Gastroesophageal sphincter (tissue), 4 donors: ENCODE measurements at regions not wholly inside any gene's neighbourhood (a gene's known extent, or its start where the extent isn't known, plus 50 kb on each side); places are given as distances from the start of the nearest gene placed in this dataset.
A peak's percentile ranks its signal among the peaks of the same experiment; 100 is the strongest.

Source experiments
- ATAC-seq: fragments of 150-250 bp; one replicate; pipeline ENCODE4 v1.9.1; 2016; ENCODE audit warnings: mild to moderate bottlenecking, moderate library complexity
- H3K27ac ChIP-seq, 4 donors: fragments of 200-600 bp; sonication (generic) in 3 of 4; 1 replicate in 3 of 4; 2 replicates in 1 of 4; pipeline ENCODE4 v1.5.1; 2016 to 2019
- H3K27me3 ChIP-seq: fragments of 200-600 bp; sonication (generic); one replicate; pipeline ENCODE4 v1.5.1; 2019
- H3K36me3 ChIP-seq, 2 donors: fragments of 200-600 bp; sonication (generic); one replicate each; pipeline ENCODE4 v1.5.1; 2019; ENCODE audit warnings: control low read depth in 1 of 2
- H3K4me1 ChIP-seq, 3 donors: fragments of 200-600 bp; sonication (generic); 1 replicate in 2 of 3; 2 replicates in 1 of 3; pipeline ENCODE4 v1.5.1; 2016 to 2019; ENCODE audit warnings: control low read depth in 2 of 3
- H3K4me3 ChIP-seq, 2 donors: fragments of 200-600 bp; sonication (generic); one replicate each; pipeline ENCODE4 v1.5.1; 2019; ENCODE audit warnings: mild to moderate bottlenecking in 1 of 2, moderate library complexity in 1 of 2
- H3K9me3 ChIP-seq, 3 donors: fragments of 200-600 bp; sonication (generic); one replicate each; pipeline ENCODE4 v1.5.1; 2017 to 2019; ENCODE audit warnings: control low read depth in 2 of 3
- CTCF ChIP-seq, 4 experiments: fragments of 200-600 bp in 2 of 4; fragments of 450-650 bp in 2 of 4; sonication (generic) in 1 of 4; IDR thresholded peaks; one replicate each; pipeline ENCODE4 v1.5.1; 2017 to 2019; ENCODE audit warnings: antibody characterized with exemption in 4 of 4, mild to moderate bottlenecking in 2 of 4, moderate library complexity in 2 of 4
- EP300 ChIP-seq: sonication (generic); formaldehyde crosslinking; IDR thresholded peaks from one replicate; pipeline ENCODE4 v1.6.1; 2017; ENCODE audit warnings: antibody characterized with exemption, mild to moderate bottlenecking
- POLR2A ChIP-seq, 2 donors: fragments of 450-650 bp; IDR thresholded peaks; one replicate each; pipeline ENCODE4 v1.6.1; 2017; ENCODE audit warnings: antibody characterized with exemption in 2 of 2, mild to moderate bottlenecking in 2 of 2, moderate library complexity in 1 of 2
- POLR2AphosphoS5 ChIP-seq: sonication (generic); formaldehyde crosslinking; IDR thresholded peaks from one replicate; pipeline ENCODE4 v1.6.1; 2017; ENCODE audit warnings: antibody characterized with exemption
- WGBS, 2 donors: methylation state at CpG; one replicate each; pipeline ENCODE4 v1.1.5; 2018; ENCODE audit warnings: low coverage in 1 of 2; 5-methylcytosine and 5-hydroxymethylcytosine counted together

- H3K36me3 ChIP-seq = no peaks in the 10 kb centered on the region
- peak overlapping the region; percentile 44 to 85 (median 78) for H3K27ac ChIP-seq
- no peak for ATAC-seq
- WGBS, 2 donors = 79 to 91% methylated on average over 8 to 9 of the region's 16 CpGs
- peaks cover 0 to 10% (median 0%) of the 10 kb centered on the region in 3 donors for H3K9me3 ChIP-seq
- peaks cover 0 to 78% (median 4%) of the 10 kb centered on the region in 3 donors for H3K4me1 ChIP-seq
- TF ChIP-seq EP300 = no peak
- TF ChIP-seq CTCF (IDR thresholded peaks at IDR 0.05) = no peak
- TF ChIP-seq POLR2AphosphoS5 = no peak
- no peak for TF ChIP-seq POLR2A (IDR thresholded peaks at IDR 0.05)
- H3K4me3 ChIP-seq = no peak overlapping the region
- H3K27me3 ChIP-seq = peaks cover 8% of the 10 kb centered on the region
These were observed 200.3 kb upstream of the DIO3 start for GRCh38 chr14:101361044-101361443.

DNA sequence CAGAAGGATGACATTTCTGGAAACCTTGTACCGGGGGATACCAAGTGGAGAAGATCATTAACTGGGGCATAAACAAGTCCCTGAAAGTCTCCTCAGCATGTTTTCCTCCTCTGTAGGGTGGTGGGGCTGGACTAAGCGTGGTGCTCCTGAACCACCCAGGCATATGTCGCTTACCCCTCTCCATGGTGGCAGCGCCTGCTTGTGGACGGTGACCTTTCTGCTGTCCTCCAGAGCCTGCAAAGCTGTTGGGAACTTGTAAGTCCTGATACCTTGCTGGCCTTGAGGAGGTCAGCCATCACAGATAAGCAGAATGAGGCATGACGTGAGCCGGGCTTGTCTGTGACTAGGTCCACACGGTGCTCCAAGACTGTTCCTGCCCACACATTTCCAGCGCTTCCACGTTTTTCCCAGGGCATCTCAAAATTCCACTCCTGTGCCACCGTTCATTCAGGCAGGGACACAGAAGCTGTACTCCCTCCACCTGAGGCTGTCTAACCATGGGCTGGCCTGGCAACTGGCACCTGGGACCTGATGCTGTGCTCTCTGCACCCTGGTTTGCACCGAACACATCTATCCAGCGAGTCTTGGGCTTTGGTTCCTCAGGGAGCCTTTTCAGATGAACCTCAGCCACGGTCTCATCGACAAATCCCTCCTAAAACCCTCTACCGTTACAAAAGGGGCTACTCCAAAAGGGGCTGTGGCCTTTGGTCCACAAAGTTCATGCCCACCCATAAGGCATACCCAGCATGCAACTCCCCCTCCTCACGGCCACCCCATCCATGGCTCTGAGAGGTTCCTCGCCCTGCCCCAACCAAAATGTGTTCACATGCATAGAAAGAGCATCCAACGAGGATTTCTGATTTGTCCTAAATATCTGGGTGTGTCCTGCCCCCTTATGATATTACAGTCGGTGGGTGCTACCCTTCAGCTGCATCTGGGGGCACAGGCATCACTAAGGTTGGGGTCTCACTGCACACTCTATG lies 199.6 kb upstream of the DIO3 start:
- H3K27me3 ChIP-seq = peaks cover 8% of the 10 kb centered on the region
- no peak overlapping the region for H3K4me3 ChIP-seq
- peaks cover 0 to 80% (median 4%) of the 10 kb centered on the region in 3 donors for H3K4me1 ChIP-seq
- H3K27ac ChIP-seq = peak overlapping the region in 3 of 4 donors; percentile 72 to 85 (median 83)
- TF ChIP-seq CTCF (IDR thresholded peaks at IDR 0.05) (no peak), EP300 (no peak), POLR2A (IDR thresholded peaks at IDR 0.05) (no peak), POLR2AphosphoS5 (no peak)
- no peaks in the 10 kb centered on the region for H3K36me3 ChIP-seq
- WGBS, 2 donors = 86 to 89% methylated on average over 3 to 11 of the region's 20 CpGs
- ATAC-seq = no peak
- peaks cover 0 to 10% (median 0%) of the 10 kb centered on the region in 3 donors for H3K9me3 ChIP-seq

DNA sequence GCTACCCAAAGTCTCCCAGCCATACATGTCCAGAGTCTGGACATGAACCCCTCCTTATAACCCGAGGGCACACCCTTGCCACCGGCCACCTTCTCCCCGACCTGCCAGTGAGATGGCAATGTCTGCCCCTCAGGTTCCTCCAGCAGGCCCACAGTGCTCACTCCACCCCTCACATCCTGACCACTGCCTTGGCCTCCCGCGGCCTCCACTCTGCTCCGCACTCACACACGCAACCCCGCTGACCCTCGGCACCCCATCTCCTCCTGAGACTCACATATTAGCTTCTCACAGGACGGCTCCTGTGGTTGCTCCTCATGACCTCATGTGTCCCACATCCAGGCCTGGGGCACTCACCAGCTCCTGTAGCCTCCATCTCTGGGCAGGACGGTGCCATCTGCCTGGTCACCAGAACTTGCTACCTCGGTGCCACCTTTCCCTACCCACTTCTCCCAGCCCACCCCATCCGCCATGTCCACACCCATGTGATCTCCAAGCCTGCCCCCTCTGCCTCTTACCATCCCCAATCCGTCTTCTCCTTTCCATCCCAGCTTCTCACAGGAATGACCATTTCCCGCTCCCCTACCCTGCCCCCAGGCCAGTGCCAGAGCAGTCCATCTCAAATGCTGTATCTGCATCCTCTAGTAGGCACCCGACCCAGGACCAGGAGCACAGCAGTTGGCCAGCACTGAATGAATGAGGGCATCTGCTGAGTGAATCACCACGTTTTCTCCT lies 198.6 kb upstream of the DIO3 start:
- TF ChIP-seq POLR2AphosphoS5 = no peak
- no peak for TF ChIP-seq POLR2A (IDR thresholded peaks at IDR 0.05)
- TF ChIP-seq CTCF (IDR thresholded peaks at IDR 0.05) = no peak
- TF ChIP-seq EP300 = no peak
- no peak for ATAC-seq
- WGBS, 2 donors = 87 to 88% methylated on average over 10 to 17 of the region's 17 CpGs
- Histone ChIP-seq H3K4me3 (no peak overlapping the region), H3K27me3 (peaks cover 8% of the 10 kb centered on the region), H3K27ac (peak overlapping the region in 2 of 4 donors; percentile 84 to 85), H3K36me3 (no peaks in the 10 kb centered on the region), H3K9me3 (peaks cover 0 to 3% (median 0%) of the 10 kb centered on the region in 3 donors), H3K4me1 (peaks cover 0 to 80% (median 4%) of the 10 kb centered on the region in 3 donors)

GRCh38 chr14:101363261-101363555 lies 198.1 kb upstream of the DIO3 start:
- TF ChIP-seq POLR2A (IDR thresholded peaks at IDR 0.05) = no peak
- TF ChIP-seq EP300 = no peak
- no peak for TF ChIP-seq CTCF (IDR thresholded peaks at IDR 0.05)
- TF ChIP-seq POLR2AphosphoS5 = no peak
- Histone ChIP-seq H3K27ac (peak overlapping the region in 2 of 4 donors; percentile 84 to 85), H3K4me1 (peaks cover 0 to 75% (median 4%) of the 10 kb centered on the region in 3 donors), H3K4me3 (no peak overlapping the region), H3K9me3 (no peaks in the 10 kb centered on the region), H3K36me3 (no peaks in the 10 kb centered on the region), H3K27me3 (peaks cover 8% of the 10 kb centered on the region)
- 91 to 100% methylated on average over 1 to 2 of the region's 2 CpGs for WGBS, 2 donors
- no peak for ATAC-seq
